ENCODE measurements at regions not wholly inside any gene's neighbourhood (a gene's known extent, or its start where the extent isn't known, plus 50 kb on each side); places are given as distances from the start of the nearest gene placed in this dataset.

DNA sequence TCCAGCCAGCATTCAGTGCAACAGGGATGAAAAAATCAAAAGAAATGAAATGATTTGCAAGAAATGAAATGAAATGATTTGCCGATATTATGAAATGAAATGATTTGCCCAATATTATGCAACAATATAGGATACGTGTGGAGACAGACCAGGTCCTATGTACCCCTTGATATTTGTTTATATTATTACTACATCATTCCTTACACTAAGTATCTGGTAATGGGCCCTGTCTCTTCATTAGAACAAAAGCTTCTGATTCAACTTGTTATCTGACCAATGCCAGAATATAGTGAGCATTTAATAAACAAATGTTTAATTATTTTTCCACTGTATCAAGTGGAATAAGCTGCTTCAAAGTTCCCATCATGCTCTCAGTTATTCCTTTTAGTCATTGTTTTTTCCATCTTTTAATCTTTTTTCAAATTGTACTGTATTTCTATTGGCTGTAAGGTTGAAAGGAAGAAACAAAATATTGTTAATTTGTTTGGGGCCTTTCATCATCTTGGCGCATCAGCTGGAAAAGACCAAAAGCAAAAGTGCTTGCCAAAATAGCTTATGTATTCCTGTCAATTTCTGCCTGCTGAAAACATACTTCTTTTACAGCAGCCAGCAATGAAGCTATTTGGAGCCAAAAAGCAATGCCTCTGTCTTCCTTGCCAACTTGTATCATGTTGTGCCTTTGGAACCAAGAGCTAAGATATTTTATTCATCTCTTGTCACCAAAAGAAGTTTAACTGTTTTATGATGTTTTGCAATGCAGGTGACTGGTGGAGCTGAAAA is 2314.9 kb downstream of the LRRC4C start:
- no peak for DNase-seq (ENCODE audit: low read depth, low spot score)

DNA sequence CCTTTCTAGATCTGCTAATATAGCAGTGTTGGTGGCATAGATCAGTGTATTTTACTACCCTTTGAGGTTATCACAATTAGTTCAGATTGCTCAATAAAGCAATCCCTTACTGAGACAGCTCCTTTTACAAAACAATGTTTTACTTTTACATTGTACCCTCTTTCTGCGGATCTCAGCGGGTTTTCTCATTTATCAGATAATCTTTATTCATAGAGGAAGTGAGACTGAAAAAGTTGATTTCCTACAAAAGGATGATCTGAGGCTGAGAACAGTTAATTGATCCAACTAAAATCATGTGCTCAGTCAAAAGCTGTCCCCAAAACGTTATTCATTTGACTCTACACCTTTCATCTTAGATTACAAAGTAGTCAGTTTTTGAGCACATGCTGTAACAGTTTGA is 2319.9 kb downstream of the LRRC4C start:
- no peak for DNase-seq (ENCODE audit: low read depth, low spot score)

DNA sequence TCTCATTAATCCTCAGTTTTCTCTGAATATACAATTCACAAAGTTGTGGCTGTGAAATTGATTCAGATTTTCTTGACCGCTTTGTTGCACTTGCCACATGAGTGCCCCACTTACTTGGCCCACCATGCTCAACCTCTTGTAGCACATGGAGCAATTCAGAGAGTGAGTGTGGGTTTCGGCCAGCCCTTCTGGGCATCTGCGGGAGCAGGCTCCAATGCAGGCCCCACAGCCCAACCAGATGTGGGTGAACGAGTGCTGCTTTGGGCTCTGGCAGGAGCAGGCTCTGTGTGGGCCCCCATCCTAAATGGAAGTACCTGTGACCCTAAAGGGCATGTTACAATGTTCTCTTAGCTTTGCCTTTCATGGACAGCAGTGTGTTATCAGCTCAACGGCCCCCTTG is 2338.6 kb downstream of the LRRC4C start:
- no peak for DNase-seq (ENCODE audit: low read depth, low spot score)

DNA sequence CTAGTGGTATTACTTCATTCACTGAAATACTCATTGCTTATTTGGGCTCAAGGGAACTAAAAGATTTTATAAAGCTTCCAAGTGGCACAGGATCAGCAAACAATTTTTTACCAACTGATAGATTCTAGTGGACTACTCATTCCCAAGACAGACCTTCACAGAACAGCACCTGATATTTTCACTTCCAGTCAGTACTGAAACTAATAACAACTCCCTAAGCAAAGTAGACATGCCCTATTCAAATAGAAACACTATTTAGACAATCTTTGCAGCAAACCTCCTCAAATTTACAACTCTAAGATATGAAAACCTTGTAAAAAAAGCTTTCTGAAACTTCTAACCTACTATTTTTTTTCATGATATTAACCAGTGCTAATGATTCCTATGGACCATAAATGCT is 2345.8 kb downstream of the LRRC4C start:
- no peak for DNase-seq (ENCODE audit: low read depth, low spot score)

DNA sequence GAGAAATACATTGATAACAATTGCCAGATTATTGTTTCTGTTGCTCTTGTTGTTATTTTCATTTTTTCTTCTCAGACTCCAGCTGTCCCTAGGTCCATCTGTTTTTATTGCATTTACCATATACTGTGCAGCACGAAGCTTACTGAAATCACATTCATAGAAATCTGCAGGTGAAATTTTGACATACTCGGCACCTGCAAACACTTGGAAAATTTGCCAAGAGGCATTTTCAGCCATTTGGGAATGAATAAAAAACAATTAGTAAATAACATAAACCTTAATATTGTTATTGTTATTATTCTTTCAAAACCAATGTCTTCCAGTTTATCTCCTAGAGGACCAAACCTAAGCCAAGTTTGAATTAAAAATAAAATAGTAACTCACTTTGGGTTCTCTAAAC is 2357.2 kb downstream of the LRRC4C start:
- no peak for DNase-seq (ENCODE audit: low read depth, low spot score)

DNA sequence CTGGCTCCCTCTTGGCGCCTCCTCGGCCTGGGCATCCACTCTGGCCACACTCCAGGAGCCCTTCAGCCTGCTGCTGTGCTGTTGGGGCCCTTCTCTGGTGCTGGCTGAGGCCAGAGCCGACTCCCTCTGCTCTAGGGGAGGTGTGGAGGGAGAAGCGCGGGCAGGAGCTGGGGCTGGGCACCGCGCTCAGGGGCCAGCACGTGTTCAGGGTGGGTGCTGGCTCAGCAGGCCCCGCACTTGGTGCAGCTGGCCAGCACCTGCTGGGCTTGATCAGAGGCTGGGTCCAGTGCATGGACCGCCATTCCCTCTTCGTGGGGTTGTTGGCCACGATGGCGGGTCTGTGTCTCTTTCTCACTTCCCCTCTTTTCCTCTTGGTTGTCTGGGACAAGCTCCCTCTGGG is 2381.0 kb downstream of the LRRC4C start:
- no peak for DNase-seq (ENCODE audit: low read depth, low spot score)

DNA sequence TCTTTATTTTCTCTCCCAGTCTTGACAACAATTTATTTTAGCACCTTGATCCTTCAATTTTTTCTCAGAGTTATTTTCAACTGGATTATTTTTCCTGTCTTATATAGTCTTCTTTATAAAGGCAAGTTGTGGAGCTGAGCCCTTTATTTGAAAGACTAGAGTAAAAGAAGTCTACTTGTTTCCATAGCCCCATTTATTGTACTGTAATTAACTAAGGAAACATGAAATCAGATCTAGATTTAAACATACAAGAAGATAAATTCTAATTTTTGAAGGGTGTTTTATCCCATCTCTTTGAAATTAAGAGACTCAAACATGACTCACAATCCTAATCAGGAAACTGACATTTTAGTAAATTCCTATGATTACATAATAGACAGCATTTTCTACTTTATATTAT is 2421.8 kb downstream of the LRRC4C start:
- DNase-seq (ENCODE audit: low read depth, low spot score) = no peak

DNA sequence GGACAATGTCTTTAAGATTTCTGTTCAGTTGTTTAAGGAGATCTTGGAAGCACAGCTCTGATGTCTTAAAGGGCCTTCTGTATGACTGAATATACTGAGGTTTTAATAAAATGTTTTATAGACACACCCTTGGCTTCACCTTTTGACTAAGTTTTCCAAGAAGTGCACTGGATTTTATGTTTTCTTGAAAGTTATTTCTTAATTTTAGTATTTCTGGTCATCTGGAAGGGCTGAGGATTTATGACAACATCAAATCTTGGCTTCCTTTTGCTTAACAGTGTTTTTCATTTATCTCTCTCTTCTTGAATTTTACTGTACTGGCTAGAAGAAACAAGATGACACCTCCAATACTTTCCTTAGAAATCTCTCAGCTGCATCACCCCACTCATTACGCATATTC is 2423.4 kb downstream of the LRRC4C start:
- no peak for DNase-seq (ENCODE audit: low read depth, low spot score)

DNA sequence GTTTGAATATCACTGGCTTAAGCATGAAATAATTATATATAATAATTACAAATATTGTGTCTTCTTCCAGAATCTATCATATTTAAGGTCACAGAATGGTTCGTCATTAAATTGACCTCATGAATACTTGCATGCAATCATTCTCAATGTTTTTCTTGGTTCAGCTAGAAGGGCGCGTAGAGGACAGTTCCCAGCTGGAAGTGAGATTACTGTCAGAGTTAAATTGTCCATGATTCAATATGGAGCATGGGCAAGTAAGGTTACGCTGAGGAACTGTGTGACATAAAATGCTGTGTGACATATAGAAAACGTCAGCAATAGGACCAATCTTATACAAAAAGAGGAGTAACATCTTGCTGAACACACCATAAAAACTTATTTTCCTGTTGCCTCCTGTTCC is 2423.5 kb upstream of the RAG2 start:
- DNase-seq (ENCODE audit: low read depth, low spot score) = no peak

DNA sequence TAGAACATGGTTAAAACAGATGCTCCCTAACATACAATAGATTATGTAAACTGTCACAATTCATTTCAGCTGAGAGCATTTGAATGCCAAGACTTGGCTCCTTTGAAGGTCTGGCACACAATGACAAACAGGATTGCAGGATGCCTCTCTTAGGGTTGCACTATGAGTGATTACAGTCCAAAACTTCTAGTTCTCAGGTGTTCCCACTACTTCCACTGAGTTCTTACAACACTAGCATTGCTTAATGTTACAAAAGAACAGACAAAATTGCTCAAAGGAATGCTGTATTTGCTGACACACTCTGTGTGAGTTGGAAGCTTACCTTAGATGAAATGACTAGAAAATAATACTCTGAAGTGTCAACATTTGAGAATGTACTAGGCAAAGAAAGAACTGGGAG is 2413.8 kb upstream of the RAG2 start:
- no peak for DNase-seq (ENCODE audit: low read depth, low spot score)

DNA sequence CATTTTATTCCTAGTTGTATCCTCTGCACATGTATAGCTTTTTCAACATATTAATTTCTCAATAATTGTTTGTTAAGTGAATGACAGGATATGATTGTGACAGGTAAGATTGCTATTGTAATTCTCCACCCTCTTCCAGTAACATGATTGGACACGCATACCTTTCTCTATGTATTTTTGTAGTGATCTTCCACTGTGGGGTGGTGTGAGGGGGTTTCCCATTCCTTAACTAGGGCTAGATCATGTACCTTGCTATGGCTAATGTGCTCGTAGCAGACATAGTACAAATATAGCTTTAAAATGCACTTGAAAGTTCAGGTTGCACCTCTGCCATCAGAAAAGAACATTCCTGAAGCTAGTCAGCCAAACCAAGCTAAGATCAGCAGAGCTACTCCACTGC is 2392.8 kb upstream of the RAG2 start:
- no peak for DNase-seq (ENCODE audit: low read depth, low spot score)

DNA sequence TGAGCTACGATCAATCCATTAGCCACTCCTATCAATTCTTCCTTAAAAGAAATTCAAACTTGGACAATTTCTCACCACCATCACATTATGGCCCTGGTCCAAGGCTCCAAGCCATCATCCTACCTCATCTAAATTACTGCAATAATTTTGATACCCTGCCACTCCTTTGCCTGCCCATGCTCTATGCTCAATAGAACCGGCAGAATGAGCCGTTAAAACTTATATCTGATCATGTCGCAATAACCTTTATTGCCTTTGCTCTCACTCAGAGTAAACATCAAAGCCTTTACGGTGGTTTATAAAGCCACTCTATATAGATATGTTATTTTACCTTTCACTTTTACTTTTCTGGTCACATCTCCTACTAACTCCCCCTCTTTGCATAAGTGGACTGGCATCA is 2392.1 kb upstream of the RAG2 start:
- no peak for DNase-seq (ENCODE audit: low read depth, low spot score)

DNA sequence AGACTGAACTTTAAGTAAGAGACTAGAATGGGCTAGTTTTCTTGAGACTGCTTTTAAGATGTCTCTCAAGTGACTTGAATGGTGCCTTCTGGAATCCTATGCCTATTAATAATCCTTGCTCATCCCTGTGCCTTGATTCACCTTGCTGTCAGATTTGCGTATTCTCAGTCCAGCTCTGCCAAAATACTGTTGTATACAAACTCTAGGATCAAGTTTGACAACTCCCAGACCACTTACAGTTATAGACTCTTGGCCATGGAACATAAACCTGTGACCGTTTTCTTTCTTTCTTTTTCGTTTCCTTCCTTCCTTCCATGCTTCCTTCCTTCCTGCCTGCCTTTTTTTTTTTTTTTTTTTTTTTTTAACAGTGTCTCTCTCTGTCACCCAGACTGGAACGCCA is 2390.9 kb upstream of the RAG2 start:
- no peak for DNase-seq (ENCODE audit: low read depth, low spot score)

DNA sequence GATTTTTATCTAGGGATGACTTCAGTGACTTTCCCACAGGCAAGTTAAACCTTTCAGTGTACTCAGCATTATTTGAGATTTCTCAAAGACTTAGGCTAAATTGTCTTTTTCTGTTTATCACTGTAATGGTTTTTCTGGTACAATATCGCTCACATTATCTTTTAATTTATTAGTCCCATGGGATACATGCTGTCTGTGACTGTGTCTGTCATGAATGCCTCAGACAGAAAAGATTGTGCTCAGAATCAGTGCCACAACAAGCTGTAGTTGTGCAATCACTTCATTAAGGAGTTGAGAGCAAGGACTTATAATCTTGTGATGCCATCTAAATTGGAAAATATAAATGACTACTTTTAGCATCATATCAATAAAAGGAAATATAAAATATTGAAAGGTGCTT is 2374.2 kb upstream of the RAG2 start:
- DNase-seq (ENCODE audit: low read depth, low spot score) = no peak

DNA sequence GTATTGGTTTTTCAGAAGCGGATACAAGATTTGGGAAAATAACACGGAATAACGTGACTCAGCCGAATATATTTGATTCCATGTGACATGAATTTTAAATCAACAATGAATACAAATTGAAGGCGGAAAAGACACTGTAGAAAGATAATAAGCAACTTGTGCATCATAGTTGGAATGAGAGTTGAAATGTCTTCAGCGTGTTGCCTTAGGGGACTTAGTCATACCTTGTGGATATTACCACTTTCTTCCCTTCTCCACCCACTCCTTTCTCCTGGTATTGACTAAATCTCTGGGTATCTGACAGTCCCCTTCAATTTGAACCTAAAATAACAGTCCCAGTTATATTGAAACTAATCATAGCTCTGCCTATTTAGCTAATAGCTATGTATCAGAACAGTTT is 2373.1 kb upstream of the RAG2 start:
- DNase-seq (ENCODE audit: low read depth, low spot score) = no peak

DNA sequence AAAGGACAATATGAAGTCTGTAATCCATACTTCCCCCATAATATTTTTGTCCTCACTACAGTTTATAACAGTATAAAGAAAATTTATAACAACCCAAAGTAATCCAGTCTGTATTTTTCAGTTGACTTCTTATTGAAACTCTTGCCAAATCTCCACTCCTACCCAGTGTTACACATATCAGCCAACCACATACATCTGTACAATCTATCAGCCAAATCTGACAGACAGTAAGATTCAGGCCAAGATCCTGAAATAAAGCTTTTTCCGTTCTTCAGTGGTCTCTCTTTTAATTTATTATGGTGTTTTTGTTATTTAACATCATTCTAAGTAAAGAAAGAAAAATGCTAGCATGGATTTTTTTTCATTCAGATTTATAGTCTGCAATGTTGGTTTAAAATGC is 2370.9 kb upstream of the RAG2 start:
- DNase-seq (ENCODE audit: low read depth, low spot score) = no peak

DNA sequence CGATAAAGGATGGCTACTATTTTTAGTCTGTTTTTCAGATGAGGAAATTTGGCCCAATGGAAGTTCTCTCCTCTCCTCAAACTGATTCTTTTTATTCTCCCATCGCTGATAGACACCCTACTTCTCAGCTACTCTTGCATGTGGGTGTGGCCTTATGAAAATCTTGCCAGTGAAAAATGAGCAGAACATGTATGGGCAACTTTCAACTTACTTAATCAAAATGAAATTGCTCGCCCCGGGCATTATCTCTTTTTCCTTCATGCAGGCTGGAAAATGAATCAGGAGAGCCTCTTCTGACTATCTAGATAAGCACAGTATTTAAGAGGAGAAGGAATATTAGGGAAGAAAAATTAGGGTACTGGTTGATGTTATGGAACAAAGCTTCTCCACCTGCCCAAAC is 2354.7 kb upstream of the RAG2 start:
- DNase-seq (ENCODE audit: low read depth, low spot score) = no peak

DNA sequence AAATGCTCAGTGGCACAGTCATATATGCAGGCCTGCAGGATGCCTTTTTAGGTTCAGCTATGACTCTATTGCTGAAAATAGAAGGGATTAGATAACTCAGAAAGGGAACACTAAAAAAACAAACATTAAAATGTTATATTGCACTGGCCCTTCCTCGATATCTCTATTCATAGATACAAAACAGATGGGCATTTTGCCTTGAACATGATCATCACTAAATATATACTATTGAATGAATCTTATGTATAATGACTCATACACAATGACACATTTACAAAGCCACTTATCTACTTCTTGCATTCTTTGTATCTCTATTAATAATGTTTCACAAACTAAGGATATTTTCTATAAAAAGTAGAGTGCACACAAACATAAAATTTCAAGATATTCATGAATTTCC is 2352.8 kb upstream of the RAG2 start:
- DNase-seq (ENCODE audit: low read depth, low spot score) = no peak

DNA sequence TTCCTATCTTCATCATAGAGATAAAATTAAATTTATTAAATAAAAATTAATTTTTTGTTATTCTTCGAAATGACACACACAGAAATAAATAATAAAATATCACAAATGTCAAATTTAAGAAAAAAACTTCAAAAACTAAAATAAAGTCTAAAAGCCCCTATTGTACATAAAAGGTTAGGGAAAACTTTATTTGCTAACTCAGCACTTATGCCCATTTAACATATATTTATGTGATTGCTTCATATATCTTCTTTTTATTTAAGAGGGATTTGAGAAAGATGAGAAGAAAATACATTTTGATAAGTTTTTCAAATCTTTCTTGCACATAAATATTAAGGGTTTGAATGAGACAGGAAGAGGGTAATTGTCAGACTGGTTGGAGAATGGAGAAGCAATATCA is 2350.4 kb upstream of the RAG2 start:
- no peak for DNase-seq (ENCODE audit: low read depth, low spot score)

DNA sequence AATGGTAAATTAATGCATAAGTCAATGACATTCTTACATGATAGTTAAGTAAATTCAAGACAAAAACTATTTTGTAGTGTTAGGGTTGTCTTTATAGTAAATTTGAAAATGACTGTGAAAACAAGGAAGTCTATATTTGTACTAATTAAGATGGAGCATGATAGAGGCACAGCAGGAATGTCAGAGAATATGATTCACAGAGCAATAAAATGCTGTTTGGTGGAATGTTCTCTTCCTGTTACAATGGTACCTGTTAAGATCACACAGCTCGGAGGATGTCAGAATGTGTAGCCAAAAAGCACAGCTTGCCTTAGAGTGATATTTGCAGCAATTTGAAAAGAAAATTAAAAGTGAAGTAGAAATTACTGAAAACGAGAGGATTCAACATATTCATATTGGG is 2339.7 kb upstream of the RAG2 start:
- DNase-seq (ENCODE audit: low read depth, low spot score) = no peak

DNA sequence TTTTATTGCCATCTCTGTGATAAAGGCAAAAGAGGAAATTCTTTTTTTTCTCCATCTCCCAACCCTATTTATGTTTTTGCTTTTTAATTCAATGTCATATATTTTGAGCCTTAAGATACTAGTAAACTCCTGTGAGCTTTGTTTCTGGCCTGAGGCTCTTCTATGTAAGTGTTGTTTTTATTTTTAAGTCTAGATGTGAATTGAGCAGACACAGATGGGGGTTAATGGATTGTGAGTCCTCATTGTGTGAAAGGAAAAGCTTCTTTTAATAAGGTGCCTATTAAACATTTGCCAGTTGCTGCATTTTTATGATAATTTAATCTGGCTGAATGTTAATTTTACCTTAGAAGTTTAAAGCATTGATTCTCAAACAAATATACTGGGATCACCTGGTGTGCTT is 2337.9 kb upstream of the RAG2 start:
- DNase-seq (ENCODE audit: low read depth, low spot score) = no peak

DNA sequence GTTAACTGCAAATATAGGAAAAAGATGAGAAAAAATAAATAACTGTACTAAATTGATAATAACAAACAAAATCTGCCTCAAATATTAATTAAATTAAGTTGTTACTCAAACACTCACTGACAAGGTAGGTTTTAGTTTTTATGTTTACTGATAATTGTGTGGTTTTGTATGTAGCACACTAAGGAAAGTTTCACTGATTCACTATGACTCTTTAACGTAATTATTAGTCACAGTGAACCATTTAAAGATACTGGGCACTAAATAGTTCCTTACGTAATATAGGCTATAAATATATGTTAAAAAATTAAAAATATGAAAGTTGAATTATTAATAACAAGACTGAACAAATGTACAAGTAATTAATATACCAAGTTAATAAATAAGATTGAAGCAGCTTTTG is 2330.0 kb upstream of the RAG2 start:
- DNase-seq (ENCODE audit: low read depth, low spot score) = no peak

DNA sequence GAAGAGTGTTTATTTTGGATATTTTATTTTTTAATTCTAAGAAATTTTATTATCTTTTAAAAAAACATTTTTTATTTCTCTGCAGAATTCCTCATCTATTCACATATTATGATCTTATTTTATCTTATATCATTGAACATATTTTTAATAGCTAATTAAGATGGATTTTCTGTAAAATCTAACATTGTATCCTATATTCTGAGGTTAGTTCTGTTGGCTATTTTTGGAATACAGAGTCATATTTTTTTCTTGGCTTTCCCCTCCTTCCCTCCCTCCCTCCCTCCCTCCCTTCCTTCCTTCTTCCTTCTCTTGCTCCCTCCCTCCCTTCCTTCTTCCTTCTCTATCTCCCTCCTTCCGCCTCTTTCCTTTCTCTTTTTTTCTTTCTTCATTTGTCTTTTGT is 2326.6 kb upstream of the RAG2 start:
- no peak for DNase-seq (ENCODE audit: low read depth, low spot score)

DNA sequence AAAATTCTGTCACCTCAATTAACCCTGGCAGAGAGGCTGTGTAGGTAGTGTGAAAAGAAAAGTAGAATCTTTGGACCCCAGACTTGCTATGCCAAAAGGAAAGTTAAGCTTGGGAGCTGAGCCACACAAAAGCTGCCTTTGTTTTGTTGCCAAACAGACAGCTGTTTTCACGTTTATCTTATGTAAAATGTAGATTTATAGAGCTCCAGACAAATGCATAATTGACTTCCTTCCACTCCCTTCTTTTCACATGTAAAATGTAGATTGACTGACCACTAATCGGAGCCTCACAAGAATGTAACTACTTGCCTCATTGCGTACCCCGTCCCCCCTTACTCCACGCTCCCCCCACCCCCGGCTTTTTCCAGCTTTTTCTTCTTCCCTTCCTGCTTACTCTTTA is 2302.2 kb upstream of the RAG2 start:
- no peak for DNase-seq (ENCODE audit: low read depth, low spot score)

Data from iPS DF 19.7 (cell line).